ENCODE measurements at regions not wholly inside any gene's neighbourhood (a gene's known extent, or its start where the extent isn't known, plus 50 kb on each side); places are given as distances from the start of the nearest gene placed in this dataset.

DNA sequence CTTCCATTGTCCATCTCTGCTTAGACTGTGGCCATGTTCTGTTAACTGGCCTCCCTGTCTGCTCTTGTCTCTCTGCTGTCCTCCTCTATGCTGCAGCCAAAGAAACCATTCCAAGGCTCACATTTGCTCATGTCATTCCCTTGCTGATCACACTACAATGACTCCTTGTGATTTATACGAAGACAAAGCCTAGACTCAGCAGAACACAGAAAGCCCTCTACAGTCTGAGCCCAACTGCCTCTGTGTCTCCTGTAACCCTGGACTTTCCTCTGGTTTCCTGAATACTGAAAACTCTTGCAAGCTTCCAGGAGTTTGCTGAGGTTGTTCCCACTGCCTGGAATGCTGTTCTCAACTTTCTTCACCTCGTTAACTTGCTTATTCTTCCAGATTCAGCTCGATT is 191.8 kb downstream of the TMEM38B start:
- no peaks in the 10 kb centered on the region for H3K4me1 ChIP-seq (ENCODE audit: control insufficient read depth in 4 of 4, insufficient read depth in 4 of 4, low read length in 3 of 4)
- no peaks in the 10 kb centered on the region for H3K27me3 ChIP-seq (ENCODE audit: control insufficient read depth in 4 of 4, insufficient read depth in 4 of 4, low read length in 3 of 4)
- H3K9ac ChIP-seq (ENCODE audit: low read depth in 1 of 2, low read length in 2 of 2) = no peak overlapping the region
- no peak overlapping the region for H3K4me3 ChIP-seq (ENCODE audit: low read depth in 1 of 3, low read length in 3 of 3)
- WGBS = 69% methylated on average over 3 of the region's 3 CpGs
- no peaks in the 10 kb centered on the region for H3K36me3 ChIP-seq (ENCODE audit: control insufficient read depth in 4 of 4, insufficient read depth in 3 of 4, low read depth in 1 of 4, low read length in 3 of 4)
- no peak overlapping the region for H3K27ac ChIP-seq (ENCODE audit: low read depth in 1 of 2, low read length in 2 of 2)
- no peaks in the 10 kb centered on the region for H3K9me3 ChIP-seq (ENCODE audit: control insufficient read depth in 4 of 4, low read length in 3 of 4)
- DNase-seq (ENCODE audit: low spot score) = no peak
- TF ChIP-seq RXRA (IDR thresholded peaks at IDR 0.05) (no peak), SP1 (IDR thresholded peaks at IDR 0.05) (no peak), EGR1 (IDR thresholded peaks at IDR 0.05; ENCODE audit: low read depth in 2 of 2) (no peak), HNF4A (conservative IDR thresholded peaks at IDR 0.05) (no peak), FOXA2 (IDR thresholded peaks at IDR 0.05) (no peak), GABPA (IDR thresholded peaks at IDR 0.05 in 1 of 2, conservative IDR thresholded peaks at IDR 0.05 in 1 of 2) (no peak), YY1 (IDR thresholded peaks at IDR 0.05) (no peak), JUND (IDR thresholded peaks at IDR 0.05) (no peak), RAD21 (IDR thresholded peaks at IDR 0.05) (no peak), FOXA1 (IDR thresholded peaks at IDR 0.05) (no peak)
- TF ChIP-seq, protein P1, sequence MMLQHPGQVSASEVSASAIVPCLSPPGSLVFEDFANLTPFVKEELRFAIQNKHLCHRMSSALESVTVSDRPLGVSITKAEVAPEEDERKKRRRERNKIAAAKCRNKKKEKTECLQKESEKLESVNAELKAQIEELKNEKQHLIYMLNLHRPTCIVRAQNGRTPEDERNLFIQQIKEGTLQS (IDR thresholded peaks at IDR 0.05) = no peak
- TF ChIP-seq, protein P2, sequence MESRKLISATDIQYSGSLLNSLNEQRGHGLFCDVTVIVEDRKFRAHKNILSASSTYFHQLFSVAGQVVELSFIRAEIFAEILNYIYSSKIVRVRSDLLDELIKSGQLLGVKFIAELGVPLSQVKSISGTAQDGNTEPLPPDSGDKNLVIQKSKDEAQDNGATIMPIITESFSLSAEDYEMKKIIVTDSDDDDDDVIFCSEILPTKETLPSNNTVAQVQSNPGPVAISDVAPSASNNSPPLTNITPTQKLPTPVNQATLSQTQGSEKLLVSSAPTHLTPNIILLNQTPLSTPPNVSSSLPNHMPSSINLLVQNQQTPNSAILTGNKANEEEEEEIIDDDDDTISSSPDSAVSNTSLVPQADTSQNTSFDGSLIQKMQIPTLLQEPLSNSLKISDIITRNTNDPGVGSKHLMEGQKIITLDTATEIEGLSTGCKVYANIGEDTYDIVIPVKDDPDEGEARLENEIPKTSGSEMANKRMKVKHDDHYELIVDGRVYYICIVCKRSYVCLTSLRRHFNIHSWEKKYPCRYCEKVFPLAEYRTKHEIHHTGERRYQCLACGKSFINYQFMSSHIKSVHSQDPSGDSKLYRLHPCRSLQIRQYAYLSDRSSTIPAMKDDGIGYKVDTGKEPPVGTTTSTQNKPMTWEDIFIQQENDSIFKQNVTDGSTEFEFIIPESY (IDR thresholded peaks at IDR 0.05) = no peak
- TF ChIP-seq, protein P3, sequence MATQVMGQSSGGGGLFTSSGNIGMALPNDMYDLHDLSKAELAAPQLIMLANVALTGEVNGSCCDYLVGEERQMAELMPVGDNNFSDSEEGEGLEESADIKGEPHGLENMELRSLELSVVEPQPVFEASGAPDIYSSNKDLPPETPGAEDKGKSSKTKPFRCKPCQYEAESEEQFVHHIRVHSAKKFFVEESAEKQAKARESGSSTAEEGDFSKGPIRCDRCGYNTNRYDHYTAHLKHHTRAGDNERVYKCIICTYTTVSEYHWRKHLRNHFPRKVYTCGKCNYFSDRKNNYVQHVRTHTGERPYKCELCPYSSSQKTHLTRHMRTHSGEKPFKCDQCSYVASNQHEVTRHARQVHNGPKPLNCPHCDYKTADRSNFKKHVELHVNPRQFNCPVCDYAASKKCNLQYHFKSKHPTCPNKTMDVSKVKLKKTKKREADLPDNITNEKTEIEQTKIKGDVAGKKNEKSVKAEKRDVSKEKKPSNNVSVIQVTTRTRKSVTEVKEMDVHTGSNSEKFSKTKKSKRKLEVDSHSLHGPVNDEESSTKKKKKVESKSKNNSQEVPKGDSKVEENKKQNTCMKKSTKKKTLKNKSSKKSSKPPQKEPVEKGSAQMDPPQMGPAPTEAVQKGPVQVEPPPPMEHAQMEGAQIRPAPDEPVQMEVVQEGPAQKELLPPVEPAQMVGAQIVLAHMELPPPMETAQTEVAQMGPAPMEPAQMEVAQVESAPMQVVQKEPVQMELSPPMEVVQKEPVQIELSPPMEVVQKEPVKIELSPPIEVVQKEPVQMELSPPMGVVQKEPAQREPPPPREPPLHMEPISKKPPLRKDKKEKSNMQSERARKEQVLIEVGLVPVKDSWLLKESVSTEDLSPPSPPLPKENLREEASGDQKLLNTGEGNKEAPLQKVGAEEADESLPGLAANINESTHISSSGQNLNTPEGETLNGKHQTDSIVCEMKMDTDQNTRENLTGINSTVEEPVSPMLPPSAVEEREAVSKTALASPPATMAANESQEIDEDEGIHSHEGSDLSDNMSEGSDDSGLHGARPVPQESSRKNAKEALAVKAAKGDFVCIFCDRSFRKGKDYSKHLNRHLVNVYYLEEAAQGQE (IDR thresholded peaks at IDR 0.05) = no peak

DNA sequence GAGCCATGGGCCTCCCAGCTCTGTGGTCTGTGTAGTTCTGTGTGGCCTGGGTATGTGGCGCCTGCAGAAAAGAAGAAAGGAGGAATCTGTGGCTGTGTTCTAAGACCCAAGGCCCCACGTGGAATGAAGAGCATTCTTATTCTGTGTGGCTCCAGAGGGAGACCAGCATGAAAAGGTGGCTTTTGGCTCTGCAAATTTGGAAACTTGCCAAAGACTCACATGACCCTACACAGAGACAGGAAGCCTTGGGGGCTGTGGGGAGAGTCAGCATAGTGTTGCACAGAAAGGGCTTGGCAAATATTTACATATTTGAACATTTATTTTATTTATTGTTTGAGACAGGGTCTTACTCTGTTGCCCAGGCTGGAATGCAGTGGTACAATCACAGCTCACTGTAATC is 193.3 kb downstream of the TMEM38B start:
- TF ChIP-seq FOXA2 (IDR thresholded peaks at IDR 0.05) (no peak), NR2F2 (IDR thresholded peaks at IDR 0.05) (no peak), EGR1 (IDR thresholded peaks at IDR 0.05; ENCODE audit: low read depth in 2 of 2) (no peak), JUND (IDR thresholded peaks at IDR 0.05) (no peak), HNF4A (conservative IDR thresholded peaks at IDR 0.05) (no peak), FOXA1 (IDR thresholded peaks at IDR 0.05) (no peak), TAF1 (conservative IDR thresholded peaks at IDR 0.05) (no peak), SP1 (IDR thresholded peaks at IDR 0.05) (no peak), GABPA (IDR thresholded peaks at IDR 0.05 in 1 of 2, conservative IDR thresholded peaks at IDR 0.05 in 1 of 2) (no peak), YY1 (IDR thresholded peaks at IDR 0.05) (no peak)
- TF ChIP-seq, protein P3 (IDR thresholded peaks at IDR 0.05) = no peak
- TF ChIP-seq, protein P4, sequence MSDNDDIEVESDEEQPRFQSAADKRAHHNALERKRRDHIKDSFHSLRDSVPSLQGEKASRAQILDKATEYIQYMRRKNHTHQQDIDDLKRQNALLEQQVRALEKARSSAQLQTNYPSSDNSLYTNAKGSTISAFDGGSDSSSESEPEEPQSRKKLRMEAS (IDR thresholded peaks at IDR 0.05) = no peak
- TF ChIP-seq, protein P2 (IDR thresholded peaks at IDR 0.05) = no peak
- TF ChIP-seq, protein P5, sequence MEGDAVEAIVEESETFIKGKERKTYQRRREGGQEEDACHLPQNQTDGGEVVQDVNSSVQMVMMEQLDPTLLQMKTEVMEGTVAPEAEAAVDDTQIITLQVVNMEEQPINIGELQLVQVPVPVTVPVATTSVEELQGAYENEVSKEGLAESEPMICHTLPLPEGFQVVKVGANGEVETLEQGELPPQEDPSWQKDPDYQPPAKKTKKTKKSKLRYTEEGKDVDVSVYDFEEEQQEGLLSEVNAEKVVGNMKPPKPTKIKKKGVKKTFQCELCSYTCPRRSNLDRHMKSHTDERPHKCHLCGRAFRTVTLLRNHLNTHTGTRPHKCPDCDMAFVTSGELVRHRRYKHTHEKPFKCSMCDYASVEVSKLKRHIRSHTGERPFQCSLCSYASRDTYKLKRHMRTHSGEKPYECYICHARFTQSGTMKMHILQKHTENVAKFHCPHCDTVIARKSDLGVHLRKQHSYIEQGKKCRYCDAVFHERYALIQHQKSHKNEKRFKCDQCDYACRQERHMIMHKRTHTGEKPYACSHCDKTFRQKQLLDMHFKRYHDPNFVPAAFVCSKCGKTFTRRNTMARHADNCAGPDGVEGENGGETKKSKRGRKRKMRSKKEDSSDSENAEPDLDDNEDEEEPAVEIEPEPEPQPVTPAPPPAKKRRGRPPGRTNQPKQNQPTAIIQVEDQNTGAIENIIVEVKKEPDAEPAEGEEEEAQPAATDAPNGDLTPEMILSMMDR (IDR thresholded peaks at IDR 0.05; ENCODE audit: low read depth, low read length, missing input control) = no peak
- TF ChIP-seq, protein P1 (IDR thresholded peaks at IDR 0.05) = no peak
- no peak overlapping the region for H3K9ac ChIP-seq (ENCODE audit: low read depth in 1 of 2, low read length in 2 of 2)
- no peak overlapping the region for H3K4me3 ChIP-seq (ENCODE audit: low read depth in 1 of 3, low read length in 3 of 3)
- H3K27ac ChIP-seq (ENCODE audit: low read depth in 1 of 2, low read length in 2 of 2) = no peak overlapping the region
- DNase-seq (ENCODE audit: low spot score) = no peak
- H3K36me3 ChIP-seq (ENCODE audit: control insufficient read depth in 4 of 4, insufficient read depth in 3 of 4, low read depth in 1 of 4, low read length in 3 of 4) = no peaks in the 10 kb centered on the region
- WGBS = 73% methylated on average over 2 of the region's 2 CpGs
- H3K4me1 ChIP-seq (ENCODE audit: control insufficient read depth in 4 of 4, insufficient read depth in 4 of 4, low read length in 3 of 4) = no peaks in the 10 kb centered on the region
- H3K9me3 ChIP-seq (ENCODE audit: control insufficient read depth in 4 of 4, low read length in 3 of 4) = no peaks in the 10 kb centered on the region
- no peaks in the 10 kb centered on the region for H3K27me3 ChIP-seq (ENCODE audit: control insufficient read depth in 4 of 4, insufficient read depth in 4 of 4, low read length in 3 of 4)

All from liver (tissue), 8 donors.